ENCODE measurements at regions not wholly inside any gene's neighbourhood (a gene's known extent, or its start where the extent isn't known, plus 50 kb on each side); places are given as distances from the start of the nearest gene placed in this dataset.

- H3K27ac ChIP-seq: no peak overlapping the region
- TF ChIP-seq ZFX (IDR thresholded peaks at IDR 0.05; ENCODE audit: borderline replicate concordance) (no peak), CTCF (IDR thresholded peaks at IDR 0.05) (no peak)
Measured at GRCh38 chr7:14065286-14065685, 75.8 kb upstream of the ETV1 start.

- no peak overlapping the region for H3K27ac ChIP-seq
- TF ChIP-seq CTCF (IDR thresholded peaks at IDR 0.05): no peak
- TF ChIP-seq ZFX (IDR thresholded peaks at IDR 0.05; ENCODE audit: borderline replicate concordance): no peak
Measured at GRCh38 chr7:14055813-14056212, 66.3 kb upstream of the ETV1 start.

- no peak for TF ChIP-seq ZFX (IDR thresholded peaks at IDR 0.05; ENCODE audit: borderline replicate concordance)
- no peak for TF ChIP-seq CTCF (IDR thresholded peaks at IDR 0.05)
- H3K27ac ChIP-seq: no peak overlapping the region
Measured at GRCh38 chr7:14054125-14054524, 64.7 kb upstream of the ETV1 start.

- H3K27ac ChIP-seq: peak overlapping the region; percentile 65
- no peak for TF ChIP-seq ZFX (IDR thresholded peaks at IDR 0.05; ENCODE audit: borderline replicate concordance)
- no peak for TF ChIP-seq CTCF (IDR thresholded peaks at IDR 0.05)
Measured at GRCh38 chr7:14048889-14049288, 59.4 kb upstream of the ETV1 start.

GRCh38 chr7:14047709-14048399 is 58.4 kb upstream of the ETV1 start:
- TF ChIP-seq ZFX (IDR thresholded peaks at IDR 0.05; ENCODE audit: borderline replicate concordance) (no peak), CTCF (IDR thresholded peaks at IDR 0.05) (no peak)
- H3K27ac ChIP-seq: no peak overlapping the region

GRCh38 chr7:14045651-14046050 is 56.2 kb upstream of the ETV1 start:
- H3K27ac ChIP-seq: no peak overlapping the region

More at GRCh38 chr7:14045651-14046050, 56.2 kb upstream of the ETV1 start:
- TF ChIP-seq ZFX (IDR thresholded peaks at IDR 0.05; ENCODE audit: borderline replicate concordance) (no peak), CTCF (IDR thresholded peaks at IDR 0.05) (no peak)

Measured in 22Rv1 (cell line).